Nephron progenitor cell (in vitro differentiated cells): ENCODE measurements at regions not wholly inside any gene's neighbourhood (a gene's known extent, or its start where the extent isn't known, plus 50 kb on each side); places are given as distances from the start of the nearest gene placed in this dataset.
A peak's percentile ranks its signal among the peaks of the same experiment; 100 is the strongest.

Experiments used
- DNase-seq: peaks from one replicate; pipeline ENCODE4 v3.0.0; 2021
- H3K27ac Mint-ChIP-seq: 2 replicates; pipeline ENCODE4 v1.8.0; 2021; ENCODE audit warnings: mild to moderate bottlenecking, moderate library complexity, mixed read lengths
- H3K27me3 Mint-ChIP-seq: 2 replicates; pipeline ENCODE4 v1.8.0; 2021; ENCODE audit warnings: mild to moderate bottlenecking, low read depth, mixed read lengths; ENCODE audit not compliant: poor library complexity
- H3K36me3 Mint-ChIP-seq: 2 replicates; pipeline ENCODE4 v1.8.0; 2021; ENCODE audit warnings: low read depth, mixed read lengths
- H3K4me1 Mint-ChIP-seq: 2 replicates; pipeline ENCODE4 v1.8.0; 2021; ENCODE audit warnings: mixed read lengths
- H3K4me3 Mint-ChIP-seq: 2 replicates; pipeline ENCODE4 v1.8.0; 2021; ENCODE audit warnings: mild to moderate bottlenecking, moderate library complexity, mixed read lengths
- H3K9me3 Mint-ChIP-seq: 2 replicates; pipeline ENCODE4 v1.8.0; 2021; ENCODE audit warnings: mild to moderate bottlenecking, moderate library complexity, mixed read lengths
- TF ChIP-seq, protein P1 (sequence below): fragments of 200-600 bp; sonication (generic); IDR thresholded peaks from 2 replicates; pipeline ENCODE4 v1.5.0; 2021; ENCODE audit warnings: antibody characterized with exemption

DNA sequence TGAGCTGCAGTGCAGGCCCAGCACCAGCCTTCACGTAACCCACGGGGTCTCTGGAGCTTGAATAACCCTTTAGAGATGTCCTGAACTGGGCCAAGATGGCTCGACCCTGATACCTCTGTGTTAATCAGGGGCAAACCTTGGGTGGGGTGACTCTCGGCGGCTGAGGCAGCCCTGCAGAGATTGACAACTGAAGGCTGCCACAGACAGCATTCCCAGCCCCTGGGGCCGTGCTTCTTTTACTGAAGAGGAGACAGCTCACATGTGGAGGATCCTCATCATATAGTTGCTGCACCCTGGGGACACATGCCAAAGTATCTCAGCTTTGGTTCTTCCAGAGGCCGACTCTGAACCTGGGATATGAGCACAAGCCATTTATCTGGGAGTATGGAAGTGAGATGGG lies 57.3 kb upstream of the PTGFRN start:
- H3K4me1 Mint-ChIP-seq = peaks cover 84% of the 10 kb centered on the region
- DNase-seq = no peak
- TF ChIP-seq, protein P1, sequence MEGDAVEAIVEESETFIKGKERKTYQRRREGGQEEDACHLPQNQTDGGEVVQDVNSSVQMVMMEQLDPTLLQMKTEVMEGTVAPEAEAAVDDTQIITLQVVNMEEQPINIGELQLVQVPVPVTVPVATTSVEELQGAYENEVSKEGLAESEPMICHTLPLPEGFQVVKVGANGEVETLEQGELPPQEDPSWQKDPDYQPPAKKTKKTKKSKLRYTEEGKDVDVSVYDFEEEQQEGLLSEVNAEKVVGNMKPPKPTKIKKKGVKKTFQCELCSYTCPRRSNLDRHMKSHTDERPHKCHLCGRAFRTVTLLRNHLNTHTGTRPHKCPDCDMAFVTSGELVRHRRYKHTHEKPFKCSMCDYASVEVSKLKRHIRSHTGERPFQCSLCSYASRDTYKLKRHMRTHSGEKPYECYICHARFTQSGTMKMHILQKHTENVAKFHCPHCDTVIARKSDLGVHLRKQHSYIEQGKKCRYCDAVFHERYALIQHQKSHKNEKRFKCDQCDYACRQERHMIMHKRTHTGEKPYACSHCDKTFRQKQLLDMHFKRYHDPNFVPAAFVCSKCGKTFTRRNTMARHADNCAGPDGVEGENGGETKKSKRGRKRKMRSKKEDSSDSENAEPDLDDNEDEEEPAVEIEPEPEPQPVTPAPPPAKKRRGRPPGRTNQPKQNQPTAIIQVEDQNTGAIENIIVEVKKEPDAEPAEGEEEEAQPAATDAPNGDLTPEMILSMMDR = no peak
- H3K27ac Mint-ChIP-seq = peak overlapping the region; percentile 97
- no peaks in the 10 kb centered on the region for H3K9me3 Mint-ChIP-seq
- H3K4me3 Mint-ChIP-seq = peak overlapping the region; percentile 2
- no peaks in the 10 kb centered on the region for H3K27me3 Mint-ChIP-seq
- H3K36me3 Mint-ChIP-seq = no peaks in the 10 kb centered on the region

DNA sequence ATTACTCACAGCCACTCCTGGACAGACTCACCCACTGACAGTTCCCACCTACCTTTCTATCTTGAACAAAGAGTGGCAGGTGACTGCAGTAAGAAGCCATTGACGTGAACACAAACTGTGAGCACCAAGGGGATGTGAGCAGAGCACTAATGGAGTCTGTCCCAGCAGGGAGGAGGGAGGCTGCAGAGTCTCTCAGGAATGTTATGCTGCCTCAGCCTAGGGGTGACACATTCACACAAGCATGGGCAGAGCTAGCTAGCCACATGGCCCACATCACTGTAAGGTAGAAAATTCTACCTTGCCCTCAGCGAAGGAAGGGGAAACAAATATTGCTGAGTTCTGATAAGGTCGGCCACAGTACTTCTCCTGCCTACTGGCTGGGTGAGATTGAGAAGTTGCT lies 56.8 kb upstream of the PTGFRN start:
- H3K9me3 Mint-ChIP-seq = no peaks in the 10 kb centered on the region
- H3K4me3 Mint-ChIP-seq = peak overlapping the region; percentile 27
- H3K4me1 Mint-ChIP-seq = peaks cover 89% of the 10 kb centered on the region
- H3K27me3 Mint-ChIP-seq = no peaks in the 10 kb centered on the region
- no peak for DNase-seq
- peak overlapping the region; percentile 97 for H3K27ac Mint-ChIP-seq
- no peaks in the 10 kb centered on the region for H3K36me3 Mint-ChIP-seq
- TF ChIP-seq, protein P1 = no peak

DNA sequence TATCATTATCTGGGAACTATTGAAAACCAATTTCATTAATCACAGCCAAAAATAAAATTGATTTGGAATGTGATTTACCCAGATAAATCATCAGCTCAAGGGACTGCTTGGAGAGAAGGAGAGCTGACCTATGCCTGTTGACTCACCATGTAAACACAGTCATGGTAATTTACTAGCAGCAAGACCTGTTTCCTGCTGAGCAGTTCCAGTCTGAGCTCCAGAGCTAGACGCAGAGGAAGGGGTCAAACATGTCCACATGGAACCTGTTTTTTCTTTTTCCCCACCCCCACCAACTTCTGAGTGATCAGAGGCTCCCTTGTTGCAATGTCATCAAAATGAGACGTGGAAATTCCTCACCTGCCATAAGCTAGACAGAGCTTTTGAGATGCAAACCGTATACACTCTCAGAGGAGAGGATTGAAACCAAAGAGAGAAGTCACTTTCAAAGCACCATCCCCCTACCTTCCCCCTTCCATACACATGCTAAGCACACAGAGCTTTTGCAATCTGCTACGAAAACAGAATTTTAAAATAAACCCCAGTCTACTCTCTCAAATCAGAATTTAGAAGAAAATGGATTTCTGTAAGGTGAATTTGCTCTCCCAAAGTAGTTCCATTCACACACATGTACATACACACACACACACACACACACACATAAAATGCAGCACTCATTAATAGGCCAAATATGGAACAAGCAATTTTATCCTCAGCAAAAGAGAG lies 55.9 kb upstream of the PTGFRN start:
- Mint-ChIP-seq H3K27ac (peak overlapping the region; percentile 94), H3K36me3 (no peaks in the 10 kb centered on the region), H3K9me3 (no peaks in the 10 kb centered on the region), H3K4me3 (peak overlapping the region; percentile 69), H3K4me1 (peaks cover 92% of the 10 kb centered on the region), H3K27me3 (no peaks in the 10 kb centered on the region)
- TF ChIP-seq, protein P1 = no peak
- no peak for DNase-seq

DNA sequence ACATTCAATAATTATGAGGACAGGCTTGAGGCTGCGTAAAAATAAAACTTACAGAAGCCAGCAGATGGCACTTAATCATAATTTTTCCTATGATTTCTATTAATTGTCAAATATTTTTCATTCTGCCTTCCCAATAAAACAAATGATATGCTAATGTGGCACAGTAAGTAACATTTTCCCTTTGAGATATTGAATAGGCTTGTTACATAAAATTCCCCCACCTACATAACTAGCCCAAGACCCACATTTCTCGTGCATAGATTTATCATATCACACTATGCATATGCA lies 55.4 kb upstream of the PTGFRN start:
- H3K27me3 Mint-ChIP-seq = no peaks in the 10 kb centered on the region
- no peaks in the 10 kb centered on the region for H3K9me3 Mint-ChIP-seq
- no peak for DNase-seq
- no peaks in the 10 kb centered on the region for H3K36me3 Mint-ChIP-seq
- H3K4me1 Mint-ChIP-seq = peaks cover 90% of the 10 kb centered on the region
- TF ChIP-seq, protein P1 = no peak
- H3K27ac Mint-ChIP-seq = peak overlapping the region; percentile 94
- peak overlapping the region; percentile 69 for H3K4me3 Mint-ChIP-seq

DNA sequence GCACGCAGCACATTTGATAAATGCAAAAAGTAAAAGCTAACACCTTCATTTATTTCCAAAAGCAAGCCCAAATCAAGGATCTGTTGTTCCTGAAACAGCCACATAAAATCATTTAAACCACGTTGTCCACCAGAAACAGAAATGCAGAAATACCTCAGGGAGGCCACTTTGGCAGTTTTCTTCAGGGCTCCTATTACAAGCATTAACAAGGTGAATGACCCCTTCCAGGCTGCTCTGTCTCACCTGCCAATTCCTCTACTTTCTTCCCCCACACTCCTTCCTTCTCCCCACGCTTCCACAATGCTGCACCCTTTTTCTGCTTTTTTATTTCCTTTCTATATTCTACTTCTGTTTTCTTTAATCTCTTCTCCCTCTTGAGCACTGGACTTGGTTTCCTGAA lies 55.0 kb upstream of the PTGFRN start:
- H3K9me3 Mint-ChIP-seq = no peaks in the 10 kb centered on the region
- H3K4me3 Mint-ChIP-seq = peak overlapping the region; percentile 69
- no peaks in the 10 kb centered on the region for H3K36me3 Mint-ChIP-seq
- H3K4me1 Mint-ChIP-seq = peaks cover 90% of the 10 kb centered on the region
- TF ChIP-seq, protein P1 = no peak
- no peaks in the 10 kb centered on the region for H3K27me3 Mint-ChIP-seq
- DNase-seq = no peak
- H3K27ac Mint-ChIP-seq = peak overlapping the region; percentile 94

DNA sequence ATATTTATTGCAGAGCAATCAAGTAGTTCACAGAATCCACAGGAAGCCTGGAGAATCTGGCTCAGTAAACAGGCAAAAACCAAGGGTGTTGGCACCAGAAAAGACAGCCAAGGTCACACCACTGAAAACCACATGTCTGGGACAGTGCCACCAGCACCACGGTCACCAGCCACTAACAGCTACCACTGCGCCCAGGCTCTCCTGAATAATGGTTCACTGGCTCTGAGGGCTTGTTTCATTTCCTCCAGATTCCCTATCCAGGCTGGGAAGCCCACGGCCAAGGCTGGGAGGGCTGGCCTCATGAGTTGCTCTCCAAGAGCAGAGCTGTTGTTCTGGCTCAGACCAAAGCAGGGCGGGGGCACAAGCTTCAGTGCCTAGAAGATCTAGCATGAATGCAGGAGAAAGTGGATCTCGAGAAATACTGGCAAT lies 54.5 kb upstream of the PTGFRN start:
- TF ChIP-seq, protein P1 = no peak
- no peaks in the 10 kb centered on the region for H3K27me3 Mint-ChIP-seq
- peak; percentile 30 for DNase-seq
- peaks cover 90% of the 10 kb centered on the region for H3K4me1 Mint-ChIP-seq
- no peaks in the 10 kb centered on the region for H3K9me3 Mint-ChIP-seq
- no peaks in the 10 kb centered on the region for H3K36me3 Mint-ChIP-seq
- H3K27ac Mint-ChIP-seq = peak overlapping the region; percentile 94
- peak overlapping the region; percentile 69 for H3K4me3 Mint-ChIP-seq
